SKM-1 treated with dmso at 0.1 percent for 144 hours (cell line): ENCODE measurements at regions not wholly inside any gene's neighbourhood (a gene's known extent, or its start where the extent isn't known, plus 50 kb on each side); places are given as distances from the start of the nearest gene placed in this dataset.
"Not testable (repeated sequence)": the region's sequence is repeated elsewhere in the genome, so short reads cannot be mapped to it uniquely, and the experiment has no call there.

ENCODE experiments used
- DNase-seq: peaks from one replicate; lab custom pipeline; 2025; ENCODE audit not compliant: unreplicated experiment; lab: John Stamatoyannopoulos, UW

DNA sequence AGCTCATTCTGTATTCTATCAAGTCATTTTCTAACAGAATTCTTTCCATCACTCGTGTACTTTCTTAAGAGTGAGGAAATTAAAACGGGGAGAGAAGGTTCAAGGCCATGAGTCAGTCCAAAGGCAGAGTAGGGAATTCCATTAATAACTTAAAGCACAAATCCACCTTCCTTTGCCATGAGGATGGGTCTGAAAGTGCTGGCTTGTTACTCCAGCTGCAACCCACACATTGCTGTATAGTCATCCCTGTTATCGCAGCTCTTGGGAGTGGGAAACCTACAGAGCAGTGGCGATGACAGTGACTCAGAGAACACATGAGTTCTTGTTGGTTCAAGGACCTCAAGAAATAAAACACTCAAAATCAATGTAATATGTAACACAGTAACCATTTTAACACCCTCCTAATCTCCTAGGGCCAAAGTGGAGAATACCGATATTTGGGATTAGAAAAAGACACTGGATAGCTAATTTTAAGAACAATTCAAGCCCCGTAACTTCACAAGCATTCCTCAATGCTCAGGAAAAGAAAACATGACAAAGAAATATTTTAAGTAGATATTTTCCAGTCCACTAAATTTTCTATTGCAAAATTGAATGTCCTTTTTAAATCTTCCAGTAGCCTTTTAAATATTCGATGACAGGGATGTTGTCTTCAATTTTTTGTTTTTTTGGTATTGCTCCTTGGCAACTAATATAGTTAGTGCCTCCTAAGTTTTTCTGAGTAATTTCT lies 179.9 kb upstream of the THBS1 start:
- DNase-seq: no peak

DNA sequence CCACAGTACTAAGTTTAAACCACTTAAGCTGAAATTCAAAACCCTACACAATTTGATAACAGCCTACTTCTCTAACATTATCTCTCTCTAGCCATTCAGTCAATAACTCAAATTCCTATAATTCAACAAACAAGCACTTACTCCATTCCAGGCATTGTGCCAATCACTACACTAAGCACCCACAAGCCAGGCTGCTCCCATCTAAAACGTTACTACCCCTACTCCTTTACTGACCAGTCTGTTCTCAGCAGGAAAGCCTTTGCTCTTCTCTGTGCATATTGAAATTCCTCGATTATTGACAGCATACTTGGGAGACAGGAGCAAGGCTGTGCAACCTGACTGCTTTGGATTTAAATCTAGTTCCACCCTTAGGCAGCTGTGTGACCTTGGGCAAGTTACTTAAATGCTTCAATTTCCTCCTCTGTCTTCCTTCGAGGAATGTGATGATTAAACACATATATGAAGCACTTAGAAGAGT lies 177.2 kb upstream of the THBS1 start:
- DNase-seq: no peak

DNA sequence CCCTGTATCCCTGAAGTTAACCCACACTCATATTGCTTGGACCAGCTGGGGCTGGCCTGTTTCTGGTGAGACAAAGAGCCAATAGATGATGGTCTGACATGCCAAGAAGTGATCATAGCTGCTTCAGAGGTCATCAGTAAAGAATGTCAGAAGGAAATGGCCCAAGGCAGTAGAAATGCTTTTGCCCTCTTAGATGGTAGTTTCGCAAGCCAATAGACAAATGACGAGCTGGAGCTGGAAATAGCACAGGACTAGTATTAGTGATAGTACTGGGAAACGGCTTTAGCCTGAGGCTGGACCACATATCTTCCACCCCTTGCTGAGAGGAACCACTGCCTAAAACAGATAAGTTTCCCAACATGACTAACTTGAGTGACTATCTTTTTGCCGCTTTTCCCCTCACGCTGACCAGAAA lies 176.1 kb upstream of the THBS1 start:
- DNase-seq: no peak

DNA sequence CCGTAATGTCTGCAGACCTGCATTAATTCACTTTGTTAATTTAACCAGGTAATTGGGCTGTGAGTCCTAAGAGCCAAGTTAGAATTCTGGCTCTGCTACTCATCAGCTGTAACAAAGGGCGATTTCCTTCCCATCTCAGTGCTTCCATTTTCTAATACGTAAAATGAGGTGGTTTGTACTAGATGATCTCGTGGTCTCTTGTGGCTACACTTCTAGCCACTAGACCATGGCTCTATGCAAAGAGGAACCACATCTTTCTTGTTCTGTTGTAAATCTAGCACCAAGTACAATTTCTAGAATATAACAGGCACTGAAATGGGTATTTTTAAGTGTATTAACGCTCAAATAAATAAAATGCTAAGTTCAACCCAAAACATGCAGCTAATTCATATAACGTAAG lies 174.4 kb upstream of the THBS1 start:
- DNase-seq: no peak

DNA sequence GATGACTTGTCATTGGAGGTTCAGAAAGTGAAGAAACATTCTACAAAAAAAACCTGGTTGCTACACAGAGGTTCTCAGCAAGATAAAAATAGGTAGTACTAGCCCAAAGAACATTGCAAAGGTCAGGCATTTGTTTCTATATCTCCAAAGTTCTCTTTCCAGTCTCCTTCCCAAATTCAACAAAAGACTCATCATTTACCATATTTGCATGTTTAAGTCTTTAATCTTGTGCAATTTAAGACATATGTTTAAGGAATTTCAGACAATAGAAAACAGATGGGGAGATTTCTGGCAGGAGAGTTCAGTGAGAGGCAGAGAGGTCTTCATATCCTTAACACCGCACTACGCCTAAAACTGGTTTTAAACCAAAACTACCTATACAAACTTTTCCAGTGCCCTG lies 173.8 kb upstream of the THBS1 start:
- DNase-seq: no peak

DNA sequence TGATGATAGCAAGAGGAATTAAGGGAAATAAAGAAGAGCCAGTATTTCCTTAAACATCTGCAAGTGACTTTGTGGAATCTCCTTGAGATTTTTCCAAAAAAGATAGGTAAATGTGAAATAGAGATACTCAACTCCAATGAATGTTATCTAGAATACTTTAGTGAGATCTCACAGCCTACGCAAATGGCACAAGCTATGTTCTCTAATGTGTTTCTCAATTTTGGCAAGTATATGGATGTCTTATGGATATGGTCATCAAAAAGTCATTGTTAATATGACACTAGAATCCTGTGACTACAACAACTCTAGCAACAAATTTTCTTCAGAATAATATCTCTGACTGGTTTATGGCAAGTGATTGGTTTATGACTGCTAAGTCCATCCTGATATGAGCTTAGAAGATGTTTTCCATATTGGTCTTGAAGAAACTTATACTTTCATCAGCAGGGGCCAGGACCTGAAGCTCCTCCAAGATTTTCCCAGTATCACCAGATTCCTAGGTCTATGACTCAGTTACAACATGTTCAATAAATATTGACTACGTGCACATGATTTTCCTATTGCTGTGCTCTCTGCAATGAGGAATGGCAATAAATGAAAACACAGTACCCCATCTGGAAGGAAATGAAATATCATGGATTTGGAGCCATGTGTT lies 170.9 kb upstream of the THBS1 start:
- no peak for DNase-seq

DNA sequence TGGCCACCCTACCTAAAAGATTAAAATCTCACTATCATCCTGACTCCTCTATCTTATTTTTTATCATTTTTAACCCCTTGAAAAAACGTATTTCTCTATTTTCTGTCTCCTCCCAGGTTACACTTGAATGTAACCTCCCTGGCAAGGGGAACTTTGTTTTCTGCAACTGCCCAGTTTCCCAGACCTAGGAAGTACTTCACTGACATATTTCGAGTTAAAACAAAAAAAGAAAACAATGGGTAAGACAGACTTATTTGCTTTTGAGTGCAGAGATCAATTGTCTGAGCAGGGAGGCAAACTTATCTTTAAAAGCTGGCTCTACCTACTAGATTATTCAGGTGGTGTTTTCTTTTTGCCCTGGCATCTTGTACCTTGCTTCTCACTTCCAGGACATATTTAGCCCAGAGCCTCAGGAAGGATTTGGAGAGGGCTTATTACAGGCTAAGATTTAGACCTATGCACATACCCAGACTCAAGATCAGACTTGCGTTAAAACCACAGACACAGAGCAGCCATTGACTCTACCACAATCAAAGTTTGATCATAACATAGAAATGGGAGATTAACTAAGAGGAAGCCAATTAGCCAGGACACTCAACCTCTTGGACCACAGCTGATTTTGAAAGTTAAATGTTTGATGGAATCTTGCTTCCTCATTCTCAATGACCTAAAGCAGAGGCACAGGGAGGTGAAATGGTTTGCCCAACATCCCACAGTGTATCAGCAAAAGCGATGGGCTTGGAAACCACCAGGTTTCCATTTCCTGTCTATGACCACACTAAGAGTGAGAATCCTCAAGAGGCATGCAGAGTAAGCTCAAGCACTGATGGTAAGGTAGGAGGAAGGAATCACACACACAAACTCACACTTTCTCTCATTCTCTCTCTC lies 169.5 kb upstream of the THBS1 start:
- peak; percentile 85 for DNase-seq

DNA sequence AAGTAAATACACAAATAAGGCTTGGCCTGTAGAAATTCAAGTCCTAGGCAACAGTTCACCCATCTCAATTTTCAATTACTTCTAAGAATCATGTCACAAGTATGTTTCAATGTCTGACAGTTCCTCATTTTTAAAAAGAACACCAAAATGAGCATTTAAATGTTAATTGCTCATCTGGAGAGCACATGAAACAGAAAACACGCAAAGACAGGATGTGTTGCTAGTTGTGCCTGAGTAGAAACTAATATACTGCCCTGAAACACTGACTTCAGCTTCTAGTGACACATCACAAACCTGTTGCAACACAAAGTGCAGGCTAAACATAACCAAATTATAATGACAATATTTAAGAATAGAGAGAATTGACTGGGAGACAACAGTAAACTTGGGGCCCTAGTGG lies 167.3 kb upstream of the THBS1 start:
- no peak for DNase-seq

DNA sequence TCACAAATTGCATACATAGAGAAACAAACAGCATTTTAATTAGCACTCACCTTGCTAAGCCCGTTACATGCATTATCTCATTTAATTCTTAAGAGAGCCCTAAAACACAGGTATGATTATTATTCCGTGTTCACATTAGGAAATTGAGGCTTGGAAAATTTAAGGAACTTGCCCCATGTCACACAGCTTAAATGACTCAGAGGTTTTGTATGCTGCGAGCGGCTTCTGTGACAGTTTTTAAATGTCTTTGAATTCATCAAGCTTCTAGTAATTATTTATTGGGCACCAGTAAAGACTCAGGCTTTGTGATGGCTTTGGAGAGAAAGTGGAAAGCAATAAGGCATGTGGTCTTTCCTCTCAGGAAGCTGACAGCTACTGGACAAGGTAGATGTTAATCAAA lies 166.7 kb upstream of the THBS1 start:
- no peak for DNase-seq

DNA sequence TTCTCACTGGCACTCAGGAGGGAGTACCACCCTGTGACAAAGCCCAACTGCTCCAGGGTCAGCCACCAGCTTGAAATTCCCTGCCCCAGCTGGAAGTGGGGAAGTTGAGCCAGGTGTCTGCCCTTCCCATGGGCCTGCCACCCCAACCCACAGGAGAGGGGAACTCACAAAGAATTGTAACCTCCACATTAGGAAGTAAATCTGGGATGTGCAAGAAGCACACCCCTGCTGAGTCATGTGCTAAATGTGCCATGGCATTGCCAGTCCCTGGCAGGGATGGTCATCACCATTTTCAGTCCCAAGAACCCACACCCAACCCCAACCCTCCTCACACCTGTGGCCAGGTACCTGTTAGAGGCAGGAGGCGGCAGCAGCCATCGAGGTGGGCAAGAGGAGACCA lies 165.2 kb upstream of the THBS1 start:
- no peak for DNase-seq

DNA sequence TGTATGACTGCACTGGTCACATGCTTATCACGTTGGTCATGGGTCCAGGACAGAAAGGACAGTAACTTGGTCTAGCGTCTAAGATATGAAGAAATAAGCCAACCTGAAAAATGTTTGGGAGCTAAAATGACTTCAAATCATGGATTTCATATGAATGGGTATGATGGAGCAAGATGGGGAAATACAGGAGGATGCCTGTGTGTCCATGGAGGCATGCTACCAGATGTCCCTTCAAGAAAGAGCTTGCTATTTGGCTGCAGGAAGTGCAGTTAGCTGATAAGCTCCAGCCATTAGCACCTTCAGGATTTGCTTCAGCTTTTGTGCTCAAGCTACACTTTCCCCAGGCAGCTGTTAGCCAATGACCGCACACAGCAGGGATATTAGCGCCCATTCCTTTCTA lies 164.6 kb upstream of the THBS1 start:
- no peak for DNase-seq

DNA sequence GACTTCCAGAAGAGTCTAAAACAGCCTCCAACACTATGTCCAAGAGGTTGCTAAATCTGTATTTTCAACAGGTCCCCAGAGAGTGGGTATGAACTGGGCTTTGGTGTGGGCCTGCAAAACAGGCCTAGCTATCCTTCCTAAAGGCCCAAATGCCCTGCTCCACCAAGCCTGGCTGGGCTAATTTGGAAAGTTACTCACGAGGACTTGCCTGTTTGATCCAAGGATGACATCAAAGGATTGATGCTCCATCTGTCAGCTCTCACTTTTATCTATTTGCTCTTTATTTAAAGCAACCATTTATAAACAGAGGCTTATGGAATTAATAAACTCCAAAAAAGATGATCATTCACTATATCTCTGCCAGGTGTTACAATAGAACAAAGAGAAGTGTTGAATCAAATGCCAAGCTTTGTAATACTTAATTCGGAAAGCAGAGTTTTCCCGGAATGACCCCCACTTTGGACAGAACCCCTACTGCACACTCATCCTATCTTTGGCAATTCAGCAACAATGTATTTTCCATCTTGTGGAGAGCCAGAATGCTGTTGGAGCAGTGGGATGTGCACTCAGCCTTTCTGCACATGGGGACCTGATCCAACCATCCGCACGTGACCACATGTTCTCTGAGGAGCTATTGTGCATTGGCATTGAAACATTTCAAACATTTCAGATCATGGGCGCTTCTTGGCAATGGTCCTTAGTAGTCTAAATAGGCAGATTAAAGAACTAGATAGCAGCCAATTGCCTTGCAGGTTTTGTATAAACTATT lies 163.3 kb upstream of the THBS1 start:
- DNase-seq: no peak

DNA sequence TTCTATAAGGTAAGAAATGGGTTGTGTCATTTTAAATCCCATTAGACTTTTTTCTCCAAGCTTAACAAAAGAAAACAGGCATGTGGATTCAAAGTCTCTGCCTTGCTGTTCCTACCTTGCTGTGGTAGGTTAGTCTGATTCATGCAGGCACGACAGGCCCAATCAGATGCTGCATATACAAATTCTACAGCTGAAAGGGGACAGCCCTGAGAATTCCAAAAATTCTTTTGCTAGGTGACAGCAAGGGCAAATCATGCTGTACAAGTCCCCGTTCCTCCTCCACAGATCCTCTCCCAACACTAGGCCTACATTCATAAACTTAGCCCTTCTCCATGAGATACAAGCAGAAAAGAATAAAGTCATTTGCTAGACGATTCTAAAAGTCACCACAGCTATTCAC lies 161.2 kb upstream of the THBS1 start:
- DNase-seq: no peak

DNA sequence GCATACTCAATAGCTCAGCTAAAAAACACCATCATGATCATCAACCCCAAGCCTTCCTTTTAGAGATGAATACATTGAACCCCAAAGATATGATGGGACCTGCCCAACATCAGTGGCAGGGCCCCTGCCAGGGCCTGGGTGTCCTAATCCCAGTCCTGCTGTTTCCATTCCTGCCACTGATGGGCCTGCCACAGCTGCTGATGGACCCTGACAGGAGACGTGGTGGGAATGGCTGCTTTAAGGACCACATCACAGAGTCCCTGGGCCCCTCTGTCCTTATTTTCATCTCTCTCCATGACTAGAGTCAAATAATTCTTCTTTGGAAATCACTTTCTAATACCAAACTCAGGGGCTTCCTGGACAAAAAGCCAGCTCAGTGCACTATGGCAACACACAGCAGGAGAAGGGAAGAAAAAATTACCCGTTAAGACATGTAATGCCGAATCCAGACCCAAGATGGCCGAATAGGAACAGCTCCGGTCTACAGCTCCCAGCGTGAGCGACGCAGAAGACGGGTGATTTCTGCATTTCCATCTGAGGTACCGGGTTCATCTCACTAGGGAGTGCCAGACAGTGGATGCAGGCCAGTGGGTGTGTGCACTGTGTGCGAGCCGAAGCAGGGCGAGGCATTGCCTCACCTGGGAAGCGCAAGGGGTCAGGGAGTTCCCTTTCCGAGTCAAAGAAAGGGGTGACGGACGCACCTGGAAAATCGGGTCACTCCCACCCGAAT lies 160.6 kb upstream of the THBS1 start:
- not testable (repeated sequence) for DNase-seq

DNA sequence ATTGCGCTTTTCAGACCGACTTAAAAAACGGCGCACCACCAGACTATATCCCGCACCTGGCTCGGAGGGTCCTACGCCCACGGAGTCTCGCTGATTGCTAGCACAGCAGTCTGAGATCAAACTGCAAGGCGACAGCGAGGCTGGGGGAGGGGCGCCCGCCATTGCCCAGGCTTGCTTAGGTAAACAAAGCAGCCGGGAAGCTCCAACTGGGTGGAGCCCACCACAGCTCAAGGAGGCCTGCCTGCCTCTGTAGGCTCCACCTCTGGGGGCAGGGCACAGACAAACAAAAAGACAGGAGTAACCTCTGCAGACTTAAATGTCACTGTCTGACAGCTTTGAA lies 160.1 kb upstream of the THBS1 start:
- not testable (repeated sequence) for DNase-seq

DNA sequence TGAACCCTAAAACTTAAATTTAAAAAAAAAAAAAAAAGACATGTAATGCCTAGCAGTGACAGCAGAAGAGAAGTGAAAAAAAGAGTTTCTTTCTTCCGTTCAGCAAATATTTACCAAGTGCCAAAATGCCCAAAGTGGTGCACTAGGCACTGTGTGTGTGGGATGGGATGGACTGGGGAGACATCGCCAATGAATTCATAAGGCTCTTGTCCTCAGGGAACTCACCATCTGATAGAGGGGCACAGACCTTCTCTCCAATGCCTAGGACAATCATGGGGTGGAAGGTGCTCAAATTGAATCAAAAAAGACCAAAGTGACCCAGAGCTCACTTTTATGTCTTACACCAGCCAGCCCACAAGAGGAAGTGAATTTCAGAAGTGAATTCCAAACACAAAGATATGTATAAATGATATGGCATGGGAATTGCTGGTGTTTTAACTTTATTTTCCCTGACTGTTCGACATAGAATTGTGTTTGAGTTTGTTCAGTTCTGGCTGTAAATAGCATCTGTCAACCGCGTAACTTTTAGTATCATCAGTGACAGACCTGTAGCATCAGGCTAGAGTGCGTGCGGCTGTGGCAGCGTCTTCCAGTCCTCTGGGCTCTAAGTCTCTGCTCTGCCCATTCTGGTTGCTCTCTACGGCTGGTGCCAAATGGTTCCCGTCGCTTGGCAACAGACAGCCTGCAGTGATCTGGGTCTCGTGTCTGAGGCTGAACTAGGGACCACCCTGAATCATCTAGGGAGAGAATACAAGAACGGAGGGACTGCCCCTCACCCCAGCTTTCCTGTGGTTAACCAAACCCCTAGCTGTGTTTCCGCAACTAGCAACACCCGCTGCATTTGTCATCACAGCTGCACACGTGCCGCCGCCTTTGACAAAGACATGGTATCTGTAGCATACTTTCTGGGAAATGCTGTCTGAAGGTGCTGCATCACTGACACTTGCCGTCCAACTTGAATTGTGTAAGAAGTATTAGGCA lies 154.0 kb upstream of the THBS1 start:
- DNase-seq: peak; percentile 84

DNA sequence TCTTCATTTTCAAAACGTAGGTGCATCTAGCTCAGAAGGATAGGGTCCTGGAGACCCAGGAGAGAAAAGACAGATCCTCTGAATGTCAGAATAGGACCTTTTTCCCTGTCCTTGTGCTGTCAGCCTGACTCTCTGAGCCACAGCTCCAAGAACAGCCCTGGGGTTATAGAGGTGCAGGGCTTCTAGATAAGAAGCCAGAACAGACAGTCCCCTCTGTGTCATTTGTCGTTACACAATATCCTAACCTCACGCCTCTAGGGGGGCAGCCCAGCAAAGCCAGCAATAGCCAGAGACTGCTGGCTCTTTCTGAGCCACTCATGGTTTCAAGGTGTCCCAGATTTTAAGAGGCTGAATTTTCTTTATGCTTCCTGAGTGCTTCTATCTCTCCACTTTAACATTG lies 153.2 kb upstream of the THBS1 start:
- DNase-seq: peak; percentile 53

DNA sequence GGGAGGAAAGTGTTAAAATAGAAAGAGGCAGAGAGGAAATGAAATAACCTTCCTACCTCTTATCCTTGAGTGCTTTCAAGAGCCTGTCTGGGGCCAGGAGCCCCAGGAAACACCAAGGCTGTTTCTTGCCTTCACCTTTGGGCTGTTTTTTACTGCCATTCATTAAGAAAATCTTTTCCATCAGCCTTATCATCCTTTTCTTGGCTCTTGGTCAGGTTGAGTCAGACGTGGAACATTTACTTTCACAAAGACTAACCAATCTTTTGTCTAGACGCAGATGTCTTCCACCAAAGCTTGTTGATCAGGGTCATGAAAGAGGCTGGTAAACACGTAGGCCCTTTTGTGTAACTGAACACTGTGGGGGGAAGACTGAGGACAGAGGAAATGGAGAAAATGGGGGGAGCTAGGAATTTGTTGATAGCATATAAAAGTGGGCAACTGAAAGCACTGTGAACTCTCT lies 151.0 kb upstream of the THBS1 start:
- no peak for DNase-seq

DNA sequence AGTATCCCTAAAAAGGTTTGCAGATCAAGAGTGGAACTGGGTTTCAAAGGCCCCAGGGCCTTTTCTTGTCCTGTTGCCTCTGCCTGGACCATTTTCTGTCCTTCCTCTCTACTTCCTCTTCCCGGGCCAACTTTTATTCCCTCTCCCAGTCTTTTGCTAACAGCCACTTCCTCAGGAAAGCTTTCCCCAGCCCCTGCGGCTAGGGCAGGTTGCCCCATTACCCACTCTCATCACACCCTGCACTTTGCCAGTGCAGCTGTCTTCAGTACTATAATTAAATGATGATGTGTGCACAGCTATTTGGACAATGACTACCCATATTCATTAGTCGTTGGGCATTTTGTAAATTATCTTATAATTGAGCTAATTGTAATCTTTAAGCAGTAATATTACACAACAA lies 150.5 kb upstream of the THBS1 start:
- DNase-seq: no peak
